ENCODE measurements at regions not wholly inside any gene's neighbourhood (a gene's known extent, or its start where the extent isn't known, plus 50 kb on each side); places are given as distances from the start of the nearest gene placed in this dataset.

DNA sequence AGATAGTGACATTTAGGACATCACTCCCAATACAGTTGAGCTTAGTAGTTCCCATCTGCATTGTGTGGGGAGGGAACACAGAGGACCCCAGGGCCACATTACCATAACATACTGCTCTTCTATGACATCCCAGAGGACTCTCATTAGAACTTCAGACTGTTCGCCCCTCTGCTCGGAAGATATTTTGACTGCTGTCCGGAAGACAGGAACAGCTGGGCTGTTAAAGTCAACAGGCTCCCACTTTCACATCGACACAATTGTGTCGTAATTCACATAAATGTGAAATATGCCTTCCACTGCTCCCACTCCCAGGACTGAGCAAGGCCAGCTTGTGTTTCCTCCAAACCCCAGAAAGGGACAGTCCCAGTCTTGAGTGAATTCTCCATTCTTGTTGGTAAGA is 158.4 kb downstream of the SEC16B start:
- TF ChIP-seq, protein P1, sequence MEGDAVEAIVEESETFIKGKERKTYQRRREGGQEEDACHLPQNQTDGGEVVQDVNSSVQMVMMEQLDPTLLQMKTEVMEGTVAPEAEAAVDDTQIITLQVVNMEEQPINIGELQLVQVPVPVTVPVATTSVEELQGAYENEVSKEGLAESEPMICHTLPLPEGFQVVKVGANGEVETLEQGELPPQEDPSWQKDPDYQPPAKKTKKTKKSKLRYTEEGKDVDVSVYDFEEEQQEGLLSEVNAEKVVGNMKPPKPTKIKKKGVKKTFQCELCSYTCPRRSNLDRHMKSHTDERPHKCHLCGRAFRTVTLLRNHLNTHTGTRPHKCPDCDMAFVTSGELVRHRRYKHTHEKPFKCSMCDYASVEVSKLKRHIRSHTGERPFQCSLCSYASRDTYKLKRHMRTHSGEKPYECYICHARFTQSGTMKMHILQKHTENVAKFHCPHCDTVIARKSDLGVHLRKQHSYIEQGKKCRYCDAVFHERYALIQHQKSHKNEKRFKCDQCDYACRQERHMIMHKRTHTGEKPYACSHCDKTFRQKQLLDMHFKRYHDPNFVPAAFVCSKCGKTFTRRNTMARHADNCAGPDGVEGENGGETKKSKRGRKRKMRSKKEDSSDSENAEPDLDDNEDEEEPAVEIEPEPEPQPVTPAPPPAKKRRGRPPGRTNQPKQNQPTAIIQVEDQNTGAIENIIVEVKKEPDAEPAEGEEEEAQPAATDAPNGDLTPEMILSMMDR (IDR thresholded peaks at IDR 0.05): no peak
- no peak for TF ChIP-seq POLR2A (IDR thresholded peaks at IDR 0.05)
